ENCODE measurements at regions not wholly inside any gene's neighbourhood (a gene's known extent, or its start where the extent isn't known, plus 50 kb on each side); places are given as distances from the start of the nearest gene placed in this dataset.
"Not testable (repeated sequence)": the region's sequence is repeated elsewhere in the genome, so short reads cannot be mapped to it uniquely, and the experiment has no call there.

DNA sequence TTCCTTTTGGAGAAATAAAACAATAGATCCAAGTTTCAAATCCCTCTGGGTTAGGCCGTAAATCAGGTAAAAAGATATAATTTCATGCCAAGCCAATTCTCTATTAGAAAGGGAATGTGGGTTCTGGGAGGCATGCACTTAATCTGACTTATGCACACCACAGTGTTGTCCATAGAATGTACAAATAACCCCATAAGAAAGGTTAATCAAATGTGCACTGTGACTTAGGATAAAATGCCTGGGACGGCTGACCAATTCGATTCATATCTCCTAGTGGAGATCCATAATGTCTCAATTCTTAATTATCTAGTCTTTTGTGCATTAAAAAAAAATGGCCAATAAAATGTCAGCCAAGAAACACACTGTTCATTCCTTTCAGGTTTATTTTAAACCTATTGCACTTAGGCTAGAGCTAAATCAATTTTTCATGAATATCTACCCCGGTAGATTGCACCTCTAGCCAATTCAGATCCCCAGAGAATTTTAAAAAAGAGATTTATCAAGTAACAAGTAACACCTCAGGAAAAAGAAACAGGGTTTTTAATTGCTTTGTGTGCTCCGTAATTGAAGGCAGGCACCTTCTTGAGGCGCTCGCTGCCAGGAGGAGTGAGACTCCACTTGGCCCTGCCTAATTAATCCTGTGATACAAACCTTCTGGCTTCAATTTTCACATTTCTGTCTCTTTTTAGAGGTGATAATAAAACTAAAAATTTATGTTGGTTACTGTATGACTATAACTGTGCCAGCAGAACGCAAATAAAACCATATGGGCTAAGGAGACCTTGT, 265.1 kb downstream of the ETV1 start:
- Histone ChIP-seq H3K36me3 (ENCODE audit: control insufficient read depth in 1 of 2, insufficient read depth in 2 of 2, low read length in 2 of 2) (no peaks in the 10 kb centered on the region), H3K9ac (ENCODE audit: low read depth in 1 of 2, low read length in 2 of 2) (no peak overlapping the region), H3K9me3 (ENCODE audit: control insufficient read depth in 1 of 2, low read length in 2 of 2) (no peaks in the 10 kb centered on the region), H3K4me3 (ENCODE audit: low read depth in 1 of 2, low read length in 2 of 2) (no peak overlapping the region), H3K27ac (ENCODE audit: low read depth, low read length) (no peak overlapping the region), H3K4me1 (ENCODE audit: control insufficient read depth in 1 of 2, insufficient read depth in 2 of 2, low read length in 2 of 2) (no peaks in the 10 kb centered on the region), H3K27me3 (ENCODE audit: control insufficient read depth in 1 of 2, insufficient read depth in 2 of 2, low read length in 2 of 2) (no peaks in the 10 kb centered on the region)

DNA sequence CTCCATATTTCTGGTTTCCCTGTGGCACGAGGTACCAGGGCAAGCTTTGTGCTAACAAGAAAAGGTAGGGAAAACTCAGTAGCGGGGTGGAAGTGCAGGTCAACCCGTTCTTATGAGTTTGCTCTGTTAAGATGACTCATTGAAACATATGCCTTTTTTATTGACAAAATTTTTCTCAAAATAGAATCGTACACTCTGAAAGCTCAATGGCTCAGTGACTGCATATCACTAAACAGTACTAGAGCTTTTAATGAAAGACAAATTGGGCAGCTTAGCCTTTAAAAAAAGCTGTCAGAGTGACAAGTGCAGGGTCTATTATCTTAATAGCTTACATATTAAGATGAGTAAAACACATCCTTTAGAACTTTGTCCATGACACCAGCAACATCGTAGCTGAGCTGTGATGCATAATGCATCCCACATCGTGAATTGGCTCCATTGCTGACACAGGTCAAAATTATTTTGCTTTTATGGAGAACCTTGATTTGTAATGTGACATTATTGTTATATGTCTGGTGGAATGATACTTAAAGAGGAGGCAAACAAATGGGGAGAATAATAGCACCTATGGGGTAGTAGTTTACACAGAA, 264.4 kb downstream of the ETV1 start:
- H3K9ac ChIP-seq (ENCODE audit: low read depth in 1 of 2, low read length in 2 of 2): no peak overlapping the region
- no peaks in the 10 kb centered on the region for H3K4me1 ChIP-seq (ENCODE audit: control insufficient read depth in 1 of 2, insufficient read depth in 2 of 2, low read length in 2 of 2)
- H3K9me3 ChIP-seq (ENCODE audit: control insufficient read depth in 1 of 2, low read length in 2 of 2): no peaks in the 10 kb centered on the region
- H3K27me3 ChIP-seq (ENCODE audit: control insufficient read depth in 1 of 2, insufficient read depth in 2 of 2, low read length in 2 of 2): no peaks in the 10 kb centered on the region
- no peak overlapping the region for H3K27ac ChIP-seq (ENCODE audit: low read depth, low read length)
- H3K4me3 ChIP-seq (ENCODE audit: low read depth in 1 of 2, low read length in 2 of 2): no peak overlapping the region
- H3K36me3 ChIP-seq (ENCODE audit: control insufficient read depth in 1 of 2, insufficient read depth in 2 of 2, low read length in 2 of 2): no peaks in the 10 kb centered on the region

DNA sequence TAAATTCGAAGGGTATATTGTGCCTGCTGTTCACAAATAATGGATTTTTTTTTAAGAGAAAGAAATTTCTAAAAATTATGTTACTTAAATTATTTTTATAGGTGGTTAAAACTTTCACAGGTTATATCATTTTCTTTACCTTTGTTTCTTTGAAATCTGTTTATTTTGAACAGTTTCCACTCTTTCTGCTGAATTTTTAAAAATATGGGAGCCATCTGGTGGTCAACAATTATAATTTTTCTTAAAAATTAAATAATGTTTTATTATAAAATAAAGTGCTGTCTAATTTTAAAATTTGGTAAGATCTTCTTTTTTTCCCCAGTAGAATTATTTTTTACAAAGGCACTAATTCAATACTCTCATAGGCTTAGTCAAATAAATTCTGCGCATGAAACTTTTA, 263.9 kb downstream of the ETV1 start:
- Histone ChIP-seq H3K27ac (ENCODE audit: low read depth, low read length) (no peak overlapping the region), H3K4me3 (ENCODE audit: low read depth in 1 of 2, low read length in 2 of 2) (no peak overlapping the region), H3K4me1 (ENCODE audit: control insufficient read depth in 1 of 2, insufficient read depth in 2 of 2, low read length in 2 of 2) (no peaks in the 10 kb centered on the region), H3K9ac (ENCODE audit: low read depth in 1 of 2, low read length in 2 of 2) (no peak overlapping the region), H3K27me3 (ENCODE audit: control insufficient read depth in 1 of 2, insufficient read depth in 2 of 2, low read length in 2 of 2) (no peaks in the 10 kb centered on the region), H3K36me3 (ENCODE audit: control insufficient read depth in 1 of 2, insufficient read depth in 2 of 2, low read length in 2 of 2) (no peaks in the 10 kb centered on the region), H3K9me3 (ENCODE audit: control insufficient read depth in 1 of 2, low read length in 2 of 2) (no peaks in the 10 kb centered on the region)

DNA sequence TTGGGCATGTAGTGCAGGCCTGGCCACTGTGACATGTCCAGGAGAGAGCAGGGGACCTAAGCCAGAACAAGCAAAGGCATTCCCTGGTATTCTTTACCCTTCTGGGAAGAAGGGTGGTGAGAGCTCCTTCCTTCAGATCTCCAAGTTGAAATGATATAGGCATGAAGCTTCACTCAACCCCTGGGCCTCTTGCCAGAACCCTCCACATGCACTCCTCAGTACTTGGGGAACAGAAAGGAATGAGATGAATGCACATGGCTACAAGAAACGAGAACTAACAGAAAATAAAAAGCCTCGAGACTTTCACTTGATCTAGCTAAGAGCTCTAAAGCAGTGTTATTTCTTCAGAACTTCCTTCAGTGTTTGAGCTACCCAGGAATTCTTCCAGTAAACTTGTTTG, 262.2 kb downstream of the ETV1 start:
- no peaks in the 10 kb centered on the region for H3K9me3 ChIP-seq (ENCODE audit: control insufficient read depth in 1 of 2, low read length in 2 of 2)
- H3K36me3 ChIP-seq (ENCODE audit: control insufficient read depth in 1 of 2, insufficient read depth in 2 of 2, low read length in 2 of 2): no peaks in the 10 kb centered on the region
- H3K9ac ChIP-seq (ENCODE audit: low read depth in 1 of 2, low read length in 2 of 2): no peak overlapping the region
- H3K27me3 ChIP-seq (ENCODE audit: control insufficient read depth in 1 of 2, insufficient read depth in 2 of 2, low read length in 2 of 2): no peaks in the 10 kb centered on the region
- no peak overlapping the region for H3K4me3 ChIP-seq (ENCODE audit: low read depth in 1 of 2, low read length in 2 of 2)
- no peaks in the 10 kb centered on the region for H3K4me1 ChIP-seq (ENCODE audit: control insufficient read depth in 1 of 2, insufficient read depth in 2 of 2, low read length in 2 of 2)
- H3K27ac ChIP-seq (ENCODE audit: low read depth, low read length): no peak overlapping the region

DNA sequence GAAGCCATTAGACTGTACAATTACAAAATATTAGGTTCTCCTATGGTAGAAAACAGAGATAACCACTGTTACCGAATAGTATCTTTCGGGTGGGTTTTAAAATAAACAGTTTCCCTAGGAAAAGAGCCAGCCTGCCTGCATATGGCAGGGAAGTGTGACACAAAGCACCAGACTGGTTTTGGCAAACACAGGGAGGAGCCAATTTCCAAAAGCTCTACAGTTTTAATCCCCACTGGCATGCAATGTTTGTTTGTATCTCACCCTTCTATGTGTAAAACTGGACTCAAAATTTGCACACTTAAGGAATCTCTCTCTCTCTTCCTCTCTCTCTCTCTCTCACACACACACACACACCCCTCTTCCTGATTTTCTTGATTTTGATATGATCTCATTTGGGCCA, 261.7 kb downstream of the ETV1 start:
- Histone ChIP-seq H3K36me3 (ENCODE audit: control insufficient read depth in 1 of 2, insufficient read depth in 2 of 2, low read length in 2 of 2) (no peaks in the 10 kb centered on the region), H3K27ac (ENCODE audit: low read depth, low read length) (no peak overlapping the region), H3K4me3 (ENCODE audit: low read depth in 1 of 2, low read length in 2 of 2) (no peak overlapping the region), H3K9ac (ENCODE audit: low read depth in 1 of 2, low read length in 2 of 2) (no peak overlapping the region), H3K4me1 (ENCODE audit: control insufficient read depth in 1 of 2, insufficient read depth in 2 of 2, low read length in 2 of 2) (no peaks in the 10 kb centered on the region), H3K9me3 (ENCODE audit: control insufficient read depth in 1 of 2, low read length in 2 of 2) (no peaks in the 10 kb centered on the region), H3K27me3 (ENCODE audit: control insufficient read depth in 1 of 2, insufficient read depth in 2 of 2, low read length in 2 of 2) (no peaks in the 10 kb centered on the region)

DNA sequence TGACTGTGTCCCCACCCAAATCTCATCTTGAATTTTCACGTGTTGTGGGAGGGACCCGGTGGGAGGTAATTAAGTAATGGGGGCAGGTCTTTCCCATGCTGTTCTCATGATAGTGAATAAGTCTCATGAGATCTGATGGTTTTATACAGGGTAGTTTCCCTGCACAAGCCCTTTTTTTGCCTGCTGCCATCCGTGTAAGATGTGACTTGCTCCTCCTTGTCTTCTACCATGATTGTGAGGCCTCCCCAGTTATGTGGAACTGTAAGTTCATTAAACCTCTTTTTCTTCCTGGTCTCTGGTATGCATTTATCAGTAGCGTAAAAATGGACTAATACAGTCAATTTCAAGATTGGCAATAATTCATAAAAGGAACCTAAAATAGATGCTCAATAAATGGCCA, 261.0 kb downstream of the ETV1 start:
- H3K9me3 ChIP-seq (ENCODE audit: control insufficient read depth in 1 of 2, low read length in 2 of 2); H3K4me1 ChIP-seq (ENCODE audit: control insufficient read depth in 1 of 2, insufficient read depth in 2 of 2, low read length in 2 of 2); H3K4me3 ChIP-seq (ENCODE audit: low read depth in 1 of 2, low read length in 2 of 2); H3K9ac ChIP-seq (ENCODE audit: low read depth in 1 of 2, low read length in 2 of 2); H3K27me3 ChIP-seq (ENCODE audit: control insufficient read depth in 1 of 2, insufficient read depth in 2 of 2, low read length in 2 of 2); H3K36me3 ChIP-seq (ENCODE audit: control insufficient read depth in 1 of 2, insufficient read depth in 2 of 2, low read length in 2 of 2); H3K27ac ChIP-seq (ENCODE audit: low read depth, low read length): not testable (repeated sequence)

DNA sequence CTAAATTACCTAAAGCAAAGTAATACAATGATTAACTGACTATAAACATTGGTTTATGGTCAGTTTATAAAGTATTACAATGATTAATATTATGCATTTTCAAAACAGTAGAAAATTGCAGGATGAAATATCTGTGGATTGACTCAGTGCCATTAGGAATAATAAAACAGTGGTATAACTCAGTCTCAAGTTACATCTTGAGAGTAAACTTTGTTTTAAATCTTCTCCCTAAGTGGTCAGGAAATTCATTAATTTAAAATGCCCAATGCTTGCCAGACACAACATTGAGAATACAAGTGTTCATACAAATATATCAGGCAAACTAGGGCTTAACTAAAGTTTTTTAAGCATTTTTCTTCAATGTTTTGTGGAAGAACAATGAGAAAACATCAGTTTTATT, 257.8 kb downstream of the ETV1 start:
- H3K27me3 ChIP-seq (ENCODE audit: control insufficient read depth in 1 of 2, insufficient read depth in 2 of 2, low read length in 2 of 2): no peaks in the 10 kb centered on the region
- H3K9ac ChIP-seq (ENCODE audit: low read depth in 1 of 2, low read length in 2 of 2): no peak overlapping the region
- H3K36me3 ChIP-seq (ENCODE audit: control insufficient read depth in 1 of 2, insufficient read depth in 2 of 2, low read length in 2 of 2): no peaks in the 10 kb centered on the region
- H3K27ac ChIP-seq (ENCODE audit: low read depth, low read length): no peak overlapping the region
- H3K4me1 ChIP-seq (ENCODE audit: control insufficient read depth in 1 of 2, insufficient read depth in 2 of 2, low read length in 2 of 2): no peaks in the 10 kb centered on the region
- H3K4me3 ChIP-seq (ENCODE audit: low read depth in 1 of 2, low read length in 2 of 2): no peak overlapping the region
- H3K9me3 ChIP-seq (ENCODE audit: control insufficient read depth in 1 of 2, low read length in 2 of 2): no peaks in the 10 kb centered on the region

DNA sequence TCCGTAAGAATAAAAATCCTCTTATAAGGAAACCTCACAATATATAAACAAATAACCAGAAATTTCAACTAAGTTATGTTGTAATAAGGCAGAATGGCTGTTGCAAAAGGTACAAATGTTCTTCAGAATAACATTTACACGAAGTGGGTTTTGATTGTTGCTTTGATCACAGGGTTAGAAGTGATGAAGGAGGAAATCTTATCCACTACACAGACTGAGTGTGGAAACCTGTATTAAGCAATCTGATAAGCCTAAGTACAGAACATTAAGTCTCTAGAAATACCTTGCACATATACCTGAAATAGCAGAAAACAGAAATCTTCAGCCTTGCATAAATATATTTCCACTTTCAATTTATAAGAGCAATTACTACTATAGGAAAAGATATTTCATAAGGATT, 251.9 kb downstream of the ETV1 start:
- H3K4me1 ChIP-seq (ENCODE audit: control insufficient read depth in 1 of 2, insufficient read depth in 2 of 2, low read length in 2 of 2): peaks cover 0 to 7% of the 10 kb centered on the region in 2 donors
- no peaks in the 10 kb centered on the region for H3K36me3 ChIP-seq (ENCODE audit: control insufficient read depth in 1 of 2, insufficient read depth in 2 of 2, low read length in 2 of 2)
- no peak overlapping the region for H3K27ac ChIP-seq (ENCODE audit: low read depth, low read length)
- H3K9me3 ChIP-seq (ENCODE audit: control insufficient read depth in 1 of 2, low read length in 2 of 2): no peaks in the 10 kb centered on the region
- H3K27me3 ChIP-seq (ENCODE audit: control insufficient read depth in 1 of 2, insufficient read depth in 2 of 2, low read length in 2 of 2): no peaks in the 10 kb centered on the region
- no peak overlapping the region for H3K4me3 ChIP-seq (ENCODE audit: low read depth in 1 of 2, low read length in 2 of 2)
- no peak overlapping the region for H3K9ac ChIP-seq (ENCODE audit: low read depth in 1 of 2, low read length in 2 of 2)

DNA sequence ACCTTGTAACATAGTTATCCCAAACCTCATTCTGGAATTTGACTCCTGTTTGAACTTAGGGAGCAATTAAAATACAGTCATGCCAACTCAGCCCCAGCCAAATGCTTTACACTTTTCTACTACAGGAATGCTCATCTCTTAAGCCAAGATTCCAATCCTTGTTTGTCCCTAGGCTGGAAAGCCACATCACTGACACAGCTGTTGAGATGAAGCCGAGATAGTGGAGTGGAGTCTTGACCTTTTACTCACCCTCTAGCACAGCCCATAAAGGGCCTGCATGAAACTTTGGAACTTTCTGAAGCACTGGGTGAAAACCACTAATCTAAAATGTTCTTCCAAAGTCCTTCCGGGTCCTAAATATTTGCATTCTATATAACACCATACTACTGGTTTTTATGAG, 247.3 kb downstream of the ETV1 start:
- peaks cover 0 to 10% of the 10 kb centered on the region in 2 donors for H3K4me1 ChIP-seq (ENCODE audit: control insufficient read depth in 1 of 2, insufficient read depth in 2 of 2, low read length in 2 of 2)
- H3K27ac ChIP-seq (ENCODE audit: low read depth, low read length): no peak overlapping the region
- H3K36me3 ChIP-seq (ENCODE audit: control insufficient read depth in 1 of 2, insufficient read depth in 2 of 2, low read length in 2 of 2): no peaks in the 10 kb centered on the region
- no peak overlapping the region for H3K9ac ChIP-seq (ENCODE audit: low read depth in 1 of 2, low read length in 2 of 2)
- no peaks in the 10 kb centered on the region for H3K27me3 ChIP-seq (ENCODE audit: control insufficient read depth in 1 of 2, insufficient read depth in 2 of 2, low read length in 2 of 2)
- no peaks in the 10 kb centered on the region for H3K9me3 ChIP-seq (ENCODE audit: control insufficient read depth in 1 of 2, low read length in 2 of 2)
- no peak overlapping the region for H3K4me3 ChIP-seq (ENCODE audit: low read depth in 1 of 2, low read length in 2 of 2)

DNA sequence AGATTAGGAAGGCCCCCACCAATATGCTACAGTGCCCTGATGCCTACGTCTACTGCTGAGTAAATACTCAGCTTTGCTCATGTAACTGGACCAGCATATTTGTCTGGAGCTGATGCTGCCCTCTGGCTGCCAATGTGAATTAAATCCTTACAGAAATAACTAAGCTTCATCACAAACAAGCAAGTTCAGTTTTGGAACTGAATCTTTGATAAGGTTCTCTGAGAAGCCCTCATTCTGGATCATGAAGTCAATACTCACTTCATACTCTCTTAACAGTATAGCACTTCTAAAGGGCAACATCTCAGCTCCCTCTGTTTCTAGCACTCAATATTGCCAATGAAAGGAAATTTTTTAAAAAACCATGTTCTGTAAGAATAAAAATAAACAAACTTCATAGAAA, 246.7 kb downstream of the ETV1 start:
- no peak overlapping the region for H3K27ac ChIP-seq (ENCODE audit: low read depth, low read length)
- H3K4me1 ChIP-seq (ENCODE audit: control insufficient read depth in 1 of 2, insufficient read depth in 2 of 2, low read length in 2 of 2): peaks cover 0 to 10% of the 10 kb centered on the region in 2 donors
- H3K9me3 ChIP-seq (ENCODE audit: control insufficient read depth in 1 of 2, low read length in 2 of 2): no peaks in the 10 kb centered on the region
- H3K27me3 ChIP-seq (ENCODE audit: control insufficient read depth in 1 of 2, insufficient read depth in 2 of 2, low read length in 2 of 2): no peaks in the 10 kb centered on the region
- H3K4me3 ChIP-seq (ENCODE audit: low read depth in 1 of 2, low read length in 2 of 2): no peak overlapping the region
- H3K36me3 ChIP-seq (ENCODE audit: control insufficient read depth in 1 of 2, insufficient read depth in 2 of 2, low read length in 2 of 2): no peaks in the 10 kb centered on the region
- H3K9ac ChIP-seq (ENCODE audit: low read depth in 1 of 2, low read length in 2 of 2): no peak overlapping the region

Measured in duodenal mucosa (tissue), 2 donors.